CD4-positive, alpha-beta T cell (primary cell): ENCODE measurements at regions not wholly inside any gene's neighbourhood (a gene's known extent, or its start where the extent isn't known, plus 50 kb on each side); places are given as distances from the start of the nearest gene placed in this dataset.

Experiments used
- ATAC-seq: fragments of 200-7000 bp; cut with Tn5 transposase; one replicate; pipeline ENCODE4 v1.10.0; 2022; ENCODE audit warnings: mild to moderate bottlenecking; ENCODE audit not compliant: poor library complexity
- CTCF ChIA-PET: fragments of 350-600 bp; sonication (Branson Sonifier 250); formaldehyde crosslinking; loops from one replicate; lab custom pipeline; 2021; ENCODE audit warnings: antibody characterized with exemption, inconsistent platforms; lab: Charles Lee
- POLR2A ChIA-PET: fragments of 350-600 bp; sonication (Branson Sonifier 250); formaldehyde crosslinking; loops from one replicate; lab custom pipeline; 2021; ENCODE audit warnings: antibody characterized with exemption, inconsistent platforms; lab: Charles Lee
- DNase-seq, 14 experiments: peaks; one replicate each; pipeline ENCODE4 v3.0.0-alpha.2; 2013 to 2020; ENCODE audit warnings: mixed read lengths in 2 of 14
- H3K27ac ChIP-seq, 2 donors: one replicate each; pipeline versions ENCODE4 v1.5.1 to v1.7.0; 2013; ENCODE audit warnings: low read length in 2 of 2, low read depth in 1 of 2, mild to moderate bottlenecking in 1 of 2
- H3K27me3 ChIP-seq, 2 experiments: 1 replicate in 1 of 2; 2 replicates in 1 of 2; pipeline versions ENCODE4 v1.6.1 to v1.7.0; 2013; ENCODE audit warnings: low read length in 2 of 2, control low read depth in 1 of 2, mild to moderate bottlenecking in 1 of 2, moderate library complexity in 1 of 2; ENCODE audit not compliant: insufficient read depth in 2 of 2, control insufficient read depth in 1 of 2
- H3K36me3 ChIP-seq: one replicate; pipeline ENCODE4 v1.6.1; 2013; ENCODE audit warnings: low read length, control low read depth; ENCODE audit not compliant: insufficient read depth
- H3K4me1 ChIP-seq: one replicate; pipeline ENCODE4 v1.6.1; 2013; ENCODE audit warnings: low read length, control low read depth; ENCODE audit not compliant: insufficient read depth
- H3K4me3 ChIP-seq: one replicate; pipeline ENCODE4 v1.5.1; 2013; ENCODE audit warnings: mild to moderate bottlenecking, low read length, moderate library complexity
- H3K9me3 ChIP-seq, 2 experiments: 1 replicate in 1 of 2; 2 replicates in 1 of 2; pipeline versions ENCODE4 v1.6.1 to v1.7.0; 2013; ENCODE audit warnings: low read length in 2 of 2, mild to moderate bottlenecking in 2 of 2, control low read depth in 1 of 2, moderate library complexity in 1 of 2; ENCODE audit not compliant: control insufficient read depth in 1 of 2, insufficient read depth in 1 of 2
- H3K27ac Mint-ChIP-seq: one replicate; pipeline ENCODE4 v1.8.0; 2020; ENCODE audit warnings: mixed read lengths
- H3K27me3 Mint-ChIP-seq: one replicate; pipeline ENCODE4 v1.8.0; 2021; ENCODE audit warnings: mixed read lengths
- H3K36me3 Mint-ChIP-seq: one replicate; pipeline ENCODE4 v1.8.0; 2021; ENCODE audit warnings: low read depth, mixed read lengths
- H3K4me1 Mint-ChIP-seq: one replicate; pipeline ENCODE4 v1.8.0; 2021; ENCODE audit warnings: low read depth, mixed read lengths
- H3K4me3 Mint-ChIP-seq: one replicate; pipeline ENCODE4 v1.8.0; 2020; ENCODE audit warnings: mild to moderate bottlenecking, mixed read lengths
- H3K9me3 Mint-ChIP-seq: one replicate; pipeline ENCODE4 v1.8.0; 2020; ENCODE audit warnings: mixed read lengths
- CTCF ChIP-seq: fragments of 200-600 bp; IDR thresholded peaks from one replicate; pipeline ENCODE4 v1.8.0; 2022; ENCODE audit warnings: antibody characterized with exemption, mild to moderate bottlenecking
- intact Hi-C, 2 experiments: fragments of 100-400 bp; cut with DNase I in 1 of 2; cut with micrococcal nuclease in 1 of 2; formaldehyde crosslinking; loops; one replicate each; pipeline versions ENCODE4 v1.15.1 to v1.9.0; 2023 to 2025; cut with DNase I, micrococcal nuclease

GRCh38 chr4:153120235-153120634, 84.0 kb upstream of the TRIM2 start:
- intact Hi-C loops, result no loop called here

GRCh38 chr4:153122855-153123254, 81.4 kb upstream of the TRIM2 start:
- CTCF ChIA-PET, result no interaction called here
- no peaks in the 10 kb centered on the region for H3K9me3 Mint-ChIP-seq
- intact Hi-C loops, result no loop called here
- TF ChIP-seq CTCF, result no peak
- Histone ChIP-seq H3K4me3 (no peak overlapping the region), H3K9me3 (no peaks in the 10 kb centered on the region), H3K4me1 (peaks cover 10% of the 10 kb centered on the region), H3K27me3 (no peaks in the 10 kb centered on the region), H3K27ac (no peak overlapping the region), H3K36me3 (no peaks in the 10 kb centered on the region)
- ATAC-seq (no peak), DNase-seq (no peak)
- POLR2A ChIA-PET, result no interaction called here
- H3K36me3 Mint-ChIP-seq, result no peaks in the 10 kb centered on the region
- H3K4me3 Mint-ChIP-seq, result no peak overlapping the region
- H3K27me3 Mint-ChIP-seq, result no peaks in the 10 kb centered on the region
- H3K4me1 Mint-ChIP-seq, result peaks cover 15% of the 10 kb centered on the region
- no peak overlapping the region for H3K27ac Mint-ChIP-seq

More at GRCh38 chr4:153120235-153120634, 84.0 kb upstream of the TRIM2 start:
- CTCF ChIA-PET, result no interaction called here
- Histone ChIP-seq H3K4me3 (no peak overlapping the region), H3K27me3 (no peaks in the 10 kb centered on the region), H3K4me1 (peaks cover 27% of the 10 kb centered on the region), H3K36me3 (no peaks in the 10 kb centered on the region), H3K9me3 (no peaks in the 10 kb centered on the region), H3K27ac (no peak overlapping the region)
- POLR2A ChIA-PET, result no interaction called here
- no peak for TF ChIP-seq CTCF
- H3K4me1 Mint-ChIP-seq, result peaks cover 10% of the 10 kb centered on the region
- DNase-seq, result no peak
- H3K27me3 Mint-ChIP-seq, result no peaks in the 10 kb centered on the region
- no peak overlapping the region for H3K27ac Mint-ChIP-seq
- H3K36me3 Mint-ChIP-seq, result no peaks in the 10 kb centered on the region
- no peaks in the 10 kb centered on the region for H3K9me3 Mint-ChIP-seq
- ATAC-seq, result no peak
- H3K4me3 Mint-ChIP-seq, result no peak overlapping the region

- no peak overlapping the region for H3K4me3 Mint-ChIP-seq
- H3K4me3 ChIP-seq, result no peak overlapping the region
- peaks cover 4% of the 10 kb centered on the region for H3K4me1 ChIP-seq
- H3K27me3 ChIP-seq, result no peaks in the 10 kb centered on the region
- no peaks in the 10 kb centered on the region for H3K36me3 Mint-ChIP-seq
- no peak overlapping the region for H3K27ac Mint-ChIP-seq
- H3K4me1 Mint-ChIP-seq, result peaks cover 7% of the 10 kb centered on the region
- ChIA-PET CTCF (interaction anchor here (6.4 kb wide), 1 partner anchor 42 kb away, joined by 125 read pairs; no protein-coding TSS in a partner anchor), POLR2A (interaction anchor here (0.8 to 4.5 kb wide), 3 partner anchors 12 to 44 kb away, joined by 3 to 60 read pairs (median 49); no protein-coding TSS in a partner anchor)
- ATAC-seq (no peak), DNase-seq (no peak)
- H3K9me3 Mint-ChIP-seq, result no peaks in the 10 kb centered on the region
- no peak overlapping the region for H3K27ac ChIP-seq
- H3K36me3 ChIP-seq, result no peaks in the 10 kb centered on the region
- intact Hi-C loops, result no loop called here
- H3K9me3 ChIP-seq, result no peaks in the 10 kb centered on the region
- no peak for TF ChIP-seq CTCF
- no peaks in the 10 kb centered on the region for H3K27me3 Mint-ChIP-seq
Observed at GRCh38 chr4:153126137-153126536, 78.1 kb upstream of the TRIM2 start.
